ENCODE measurements at regions not wholly inside any gene's neighbourhood (a gene's known extent, or its start where the extent isn't known, plus 50 kb on each side); places are given as distances from the start of the nearest gene placed in this dataset.
"Not testable (repeated sequence)": the region's sequence is repeated elsewhere in the genome, so short reads cannot be mapped to it uniquely, and the experiment has no call there.

- Histone ChIP-seq H3K9me3 (ENCODE audit: control insufficient read depth, low read length) (no peaks in the 10 kb centered on the region), H2AFZ (no peak overlapping the region), H3K4me2 (ENCODE audit: low read length) (no peak overlapping the region), H3K27me3 (ENCODE audit: control insufficient read depth, insufficient read depth, low read length) (no peaks in the 10 kb centered on the region), H3K27ac (no peak overlapping the region), H3K9ac (no peak overlapping the region), H3K79me2 (no peaks in the 10 kb centered on the region), H3K36me3 (ENCODE audit: control insufficient read depth, insufficient read depth, low read length) (no peaks in the 10 kb centered on the region), H3K4me1 (no peaks in the 10 kb centered on the region), H3K4me3 (ENCODE audit: low read depth, low read length) (no peak overlapping the region)
- TF ChIP-seq CTCF (IDR thresholded peaks at IDR 0.05): no peak
Observed at GRCh38 chr5:101338226-101338625, 435.1 kb upstream of the ST8SIA4 start.

- no peak overlapping the region for H3K4me2 ChIP-seq (ENCODE audit: low read length)
- no peaks in the 10 kb centered on the region for H3K36me3 ChIP-seq (ENCODE audit: control insufficient read depth, insufficient read depth, low read length)
- H3K9me3 ChIP-seq (ENCODE audit: control insufficient read depth, low read length): no peaks in the 10 kb centered on the region
- no peak overlapping the region for H3K4me3 ChIP-seq (ENCODE audit: low read depth, low read length)
- H3K27me3 ChIP-seq (ENCODE audit: control insufficient read depth, insufficient read depth, low read length): no peaks in the 10 kb centered on the region
- H3K79me2 ChIP-seq: no peaks in the 10 kb centered on the region
- H3K4me1 ChIP-seq: no peaks in the 10 kb centered on the region
- no peak overlapping the region for H3K9ac ChIP-seq
- no peak overlapping the region for H2AFZ ChIP-seq
- TF ChIP-seq CTCF (IDR thresholded peaks at IDR 0.05): no peak
- H3K27ac ChIP-seq: no peak overlapping the region
Observed at GRCh38 chr5:101327816-101328215, 424.7 kb upstream of the ST8SIA4 start.

- H3K79me2 ChIP-seq: no peaks in the 10 kb centered on the region
- no peak overlapping the region for H2AFZ ChIP-seq
- no peak overlapping the region for H3K27ac ChIP-seq
- no peak overlapping the region for H3K4me3 ChIP-seq (ENCODE audit: low read depth, low read length)
- no peak overlapping the region for H3K4me2 ChIP-seq (ENCODE audit: low read length)
- TF ChIP-seq CTCF (IDR thresholded peaks at IDR 0.05): no peak
- no peaks in the 10 kb centered on the region for H3K9me3 ChIP-seq (ENCODE audit: control insufficient read depth, low read length)
- no peaks in the 10 kb centered on the region for H3K36me3 ChIP-seq (ENCODE audit: control insufficient read depth, insufficient read depth, low read length)
- no peaks in the 10 kb centered on the region for H3K4me1 ChIP-seq
- H3K27me3 ChIP-seq (ENCODE audit: control insufficient read depth, insufficient read depth, low read length): no peaks in the 10 kb centered on the region
- no peak overlapping the region for H3K9ac ChIP-seq
Observed at GRCh38 chr5:101326766-101327165, 423.7 kb upstream of the ST8SIA4 start.

- not testable (repeated sequence) for H3K36me3 ChIP-seq (ENCODE audit: control insufficient read depth, insufficient read depth, low read length); H2AFZ ChIP-seq; H3K4me3 ChIP-seq (ENCODE audit: low read depth, low read length); H3K4me2 ChIP-seq (ENCODE audit: low read length); H3K9ac ChIP-seq; H3K79me2 ChIP-seq; H3K27me3 ChIP-seq (ENCODE audit: control insufficient read depth, insufficient read depth, low read length); H3K4me1 ChIP-seq; H3K9me3 ChIP-seq (ENCODE audit: control insufficient read depth, low read length); H3K27ac ChIP-seq
Observed at GRCh38 chr5:101316401-101316800, 413.3 kb upstream of the ST8SIA4 start.

GRCh38 chr5:101306391-101307137, 403.5 kb upstream of the ST8SIA4 start:
- no peaks in the 10 kb centered on the region for H3K36me3 ChIP-seq (ENCODE audit: control insufficient read depth, insufficient read depth, low read length)
- TF ChIP-seq CTCF (IDR thresholded peaks at IDR 0.05): no peak
- H3K9me3 ChIP-seq (ENCODE audit: control insufficient read depth, low read length): no peaks in the 10 kb centered on the region
- H3K4me3 ChIP-seq (ENCODE audit: low read depth, low read length): no peak overlapping the region
- H3K4me1 ChIP-seq: no peaks in the 10 kb centered on the region
- no peak overlapping the region for H3K4me2 ChIP-seq (ENCODE audit: low read length)
- no peaks in the 10 kb centered on the region for H3K79me2 ChIP-seq
- no peaks in the 10 kb centered on the region for H3K27me3 ChIP-seq (ENCODE audit: control insufficient read depth, insufficient read depth, low read length)
- no peak overlapping the region for H3K27ac ChIP-seq
- no peak overlapping the region for H2AFZ ChIP-seq
- no peak overlapping the region for H3K9ac ChIP-seq
